Activated T-cell treated with anti-CD3 and anti-CD28 coated beads for 24 hours (primary cell): ENCODE measurements at regions not wholly inside any gene's neighbourhood (a gene's known extent, or its start where the extent isn't known, plus 50 kb on each side); places are given as distances from the start of the nearest gene placed in this dataset.

ENCODE experiments used
- DNase-seq: peaks from one replicate; pipeline ENCODE4 v3.0.0-alpha.2; 2020; ENCODE audit warnings: low read depth

GRCh38 chr13:108156749-108157148, 58.6 kb downstream of the LIG4 start:
- no peak for DNase-seq

DNA sequence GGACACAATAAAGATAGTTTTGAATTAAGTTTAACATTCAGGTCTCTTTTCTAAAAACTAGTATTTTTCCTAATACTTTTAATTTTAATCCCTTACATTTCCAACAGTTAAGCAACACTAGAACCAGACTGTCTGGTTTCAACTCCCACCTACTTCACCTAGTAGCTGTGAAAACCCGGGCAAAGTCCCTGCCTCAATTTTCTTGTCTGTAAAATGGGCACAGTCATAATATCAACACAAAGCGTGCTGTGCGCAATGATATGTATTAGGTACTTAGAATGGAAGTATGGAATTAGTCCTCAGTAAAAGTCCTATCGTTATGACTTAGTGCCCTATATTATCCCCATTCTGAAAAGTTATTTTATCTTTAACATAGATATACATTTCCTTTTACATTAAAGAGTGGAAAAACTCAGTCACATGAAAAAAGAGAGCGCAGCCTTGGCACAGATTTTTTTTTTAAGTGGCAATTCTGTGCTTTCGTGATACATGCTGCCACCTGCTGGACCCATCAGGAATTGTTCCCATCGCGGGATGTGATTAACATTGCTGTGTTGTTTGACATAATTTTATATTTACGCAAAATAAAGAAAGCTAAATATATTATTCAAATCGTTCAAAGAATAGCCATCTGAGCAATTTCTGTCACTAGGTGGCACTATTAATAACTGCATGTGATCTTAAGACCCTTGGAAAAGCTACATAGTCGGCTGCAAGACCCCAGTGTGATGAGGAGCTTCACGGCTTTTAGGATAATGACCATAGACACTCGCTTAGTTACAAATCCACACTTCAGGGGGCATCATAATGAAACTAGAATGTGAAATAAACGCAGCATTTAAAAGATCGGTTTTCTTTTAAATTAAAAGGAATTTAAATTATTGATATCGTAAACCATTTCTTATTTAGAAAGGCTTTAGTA, 59.9 kb downstream of the LIG4 start:
- peak; percentile 39 for DNase-seq

DNA sequence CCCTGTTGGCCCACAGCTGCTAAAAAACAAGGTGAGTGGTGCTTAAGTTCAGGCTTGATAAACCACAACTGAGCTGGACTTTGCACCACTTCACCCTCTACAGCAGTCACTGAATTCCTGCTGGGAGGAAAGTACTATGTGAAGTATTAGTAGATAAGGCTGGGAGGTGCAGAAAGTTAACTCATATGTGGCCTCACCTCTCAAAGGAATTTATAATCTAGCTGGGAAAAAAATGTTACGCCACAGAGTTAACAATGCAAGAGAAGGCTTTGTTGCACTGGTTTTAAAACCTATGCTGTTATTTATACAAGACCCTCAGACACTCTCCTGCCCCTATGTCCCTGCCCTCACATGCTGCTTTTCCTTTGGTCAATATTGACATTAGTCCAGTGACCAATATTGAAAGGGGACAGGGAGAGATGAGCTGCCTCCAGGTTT, 60.9 kb downstream of the LIG4 start:
- DNase-seq: no peak

GRCh38 chr13:108146642-108147041, 68.7 kb downstream of the LIG4 start:
- DNase-seq: no peak

GRCh38 chr13:108142702-108143436, 72.5 kb downstream of the LIG4 start:
- no peak for DNase-seq

DNA sequence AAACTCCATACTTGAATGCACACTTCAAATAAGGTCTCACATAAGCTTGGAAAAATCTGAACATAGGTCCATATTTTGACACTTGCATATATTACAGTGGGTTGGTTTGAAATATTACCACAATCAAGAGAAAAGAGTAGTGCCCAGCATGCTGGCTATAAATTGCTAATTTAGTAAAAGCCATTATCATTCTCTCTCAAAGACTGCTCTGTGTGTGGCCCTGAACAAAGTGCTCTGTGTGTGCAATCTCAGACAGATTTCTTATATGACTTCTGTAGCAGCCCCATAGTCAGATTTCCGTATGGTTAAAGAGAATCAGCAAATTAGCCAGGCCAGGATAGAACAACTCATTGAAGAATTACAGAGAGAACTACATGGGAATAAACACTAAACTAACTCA, 78.2 kb downstream of the LIG4 start:
- DNase-seq: no peak

GRCh38 chr13:108127406-108127805, 87.9 kb downstream of the LIG4 start:
- DNase-seq: no peak

- no peak for DNase-seq
These were observed 89.3 kb downstream of the LIG4 start for GRCh38 chr13:108126056-108126455.

- no peak for DNase-seq
These were observed 93.9 kb downstream of the LIG4 start for GRCh38 chr13:108121406-108121805.

GRCh38 chr13:108120856-108121255, 94.5 kb downstream of the LIG4 start:
- DNase-seq: no peak

- DNase-seq: no peak
These were observed 95.0 kb downstream of the LIG4 start for GRCh38 chr13:108120302-108120701.

- no peak for DNase-seq
These were observed 99.6 kb downstream of the LIG4 start for GRCh38 chr13:108115738-108116137.

DNA sequence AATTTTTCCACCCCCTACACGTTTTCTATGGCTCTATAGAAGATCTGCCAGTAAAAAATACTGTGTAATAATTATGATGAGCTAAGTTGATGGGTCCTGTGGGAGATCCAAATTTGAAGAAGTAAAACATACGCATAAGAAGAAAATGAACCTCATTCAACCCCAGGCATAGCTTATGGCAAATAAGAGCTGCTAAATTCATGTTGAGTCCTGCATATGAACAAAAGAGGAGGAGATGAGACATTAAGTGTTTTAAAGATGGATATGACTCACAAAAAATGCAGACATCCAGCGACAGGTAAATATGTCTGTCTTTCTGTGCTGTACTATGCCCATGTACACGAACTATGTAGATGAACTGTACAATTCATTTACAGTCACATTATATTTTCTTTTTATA, 101.9 kb downstream of the LIG4 start:
- no peak for DNase-seq

DNA sequence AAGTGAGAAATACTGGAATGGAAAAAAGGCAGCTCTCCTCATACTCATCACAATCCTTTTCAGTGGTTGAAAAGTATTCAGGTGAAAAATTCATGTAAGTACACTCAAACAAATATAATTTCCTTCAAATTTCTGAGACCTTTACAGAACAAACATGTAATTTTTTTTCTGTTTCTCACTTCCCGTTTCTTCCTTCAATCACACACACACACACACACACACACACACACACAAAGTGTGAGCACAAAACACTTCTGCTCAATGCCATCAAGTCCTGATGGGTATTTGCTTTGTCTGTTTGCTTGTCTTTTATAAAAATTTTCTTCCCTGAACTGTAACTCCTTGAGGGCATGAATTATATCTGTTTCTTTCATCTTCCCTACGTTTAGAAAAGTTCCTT, 110.6 kb downstream of the LIG4 start:
- DNase-seq: no peak

GRCh38 chr13:108102771-108103170, 112.6 kb downstream of the LIG4 start:
- no peak for DNase-seq

DNA sequence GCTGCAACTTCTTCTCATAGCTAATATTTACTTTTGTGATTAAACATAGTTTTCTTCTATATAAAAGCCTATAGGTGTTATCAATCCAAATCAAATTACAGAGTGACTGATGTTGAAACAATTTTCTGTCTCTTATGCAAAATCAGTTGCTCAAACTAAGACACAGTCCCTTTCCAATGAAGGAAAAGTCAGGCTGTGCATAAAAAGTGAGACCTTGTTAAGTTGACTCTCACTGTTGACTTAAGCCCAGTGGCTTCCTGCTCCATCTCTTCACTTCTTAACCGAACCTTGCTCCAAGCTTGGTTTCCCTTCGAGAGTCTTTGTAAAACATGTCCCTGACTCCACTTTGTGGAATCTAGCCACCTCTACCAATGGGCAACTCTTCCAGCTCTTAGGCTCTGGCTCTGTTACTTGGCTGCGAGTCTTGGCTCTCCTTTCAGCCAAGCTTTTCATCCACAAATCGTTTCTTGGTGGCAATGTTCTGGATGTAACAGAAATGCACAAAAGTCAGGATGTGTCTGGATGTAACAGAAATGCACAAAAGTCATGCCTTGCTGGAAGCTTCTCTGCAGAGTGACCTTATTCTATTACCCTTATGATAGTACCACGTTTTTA, 118.9 kb downstream of the LIG4 start:
- DNase-seq: no peak

DNA sequence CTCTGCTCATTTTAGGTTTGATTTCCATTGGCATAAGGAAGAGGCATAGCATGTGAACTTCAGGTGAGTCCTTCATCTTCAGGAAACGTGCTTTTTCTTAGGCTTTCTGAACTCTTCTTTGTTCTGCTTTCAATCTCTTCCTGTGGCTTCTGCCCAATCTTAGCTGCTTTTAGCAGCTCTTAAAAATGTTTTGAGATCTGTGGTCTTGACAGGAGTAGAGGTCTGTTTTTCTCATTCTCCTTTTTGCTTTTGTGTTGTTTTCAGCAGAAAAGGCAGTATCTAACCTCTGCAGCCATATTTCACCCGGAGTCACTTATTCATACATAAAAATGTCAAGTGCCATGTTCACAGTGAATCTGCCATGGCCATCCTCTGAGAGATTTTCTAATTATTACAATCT, 120.3 kb downstream of the LIG4 start:
- no peak for DNase-seq

GRCh38 chr13:108093616-108094015, 121.7 kb downstream of the LIG4 start:
- no peak for DNase-seq

DNA sequence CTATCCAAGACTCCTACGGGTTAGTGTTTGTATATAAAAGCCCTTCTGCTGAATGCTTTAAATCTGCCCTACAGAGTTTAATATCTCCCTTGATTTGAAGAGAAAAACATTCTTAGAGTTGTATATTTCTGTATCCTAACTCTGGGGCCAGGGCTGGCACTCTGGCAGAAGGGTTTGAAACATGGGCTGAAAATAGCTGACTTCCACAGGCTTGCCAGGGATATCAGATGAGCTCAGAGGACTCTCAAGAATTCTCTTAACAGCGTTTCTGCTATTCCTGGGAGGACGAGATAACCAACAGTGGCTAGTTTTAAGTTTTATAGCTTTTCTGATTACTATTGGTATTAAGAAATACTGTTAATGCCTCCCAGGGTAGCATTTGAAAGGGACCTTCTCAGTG, 127.5 kb downstream of the LIG4 start:
- no peak for DNase-seq

DNA sequence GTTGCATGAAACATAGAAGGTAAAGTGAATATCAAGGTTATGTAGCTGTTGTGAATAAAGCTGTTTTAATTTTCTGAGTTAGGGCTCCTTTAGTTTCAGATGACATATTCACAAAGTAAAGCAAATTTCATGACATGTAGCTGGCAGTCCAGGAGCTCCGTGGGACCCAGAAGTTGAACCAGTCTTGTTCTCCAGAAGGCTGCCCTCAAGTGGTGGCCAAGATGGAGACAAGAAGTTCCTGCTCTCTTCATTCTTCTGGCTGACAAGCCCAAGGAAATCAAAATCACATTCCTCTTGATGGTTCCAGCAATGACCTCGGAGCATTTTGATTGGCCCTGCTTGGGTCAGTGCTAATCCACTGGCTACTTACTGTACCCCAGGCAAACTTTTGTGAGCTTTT, 128.7 kb downstream of the LIG4 start:
- no peak for DNase-seq

GRCh38 chr13:108084840-108085239, 130.5 kb downstream of the LIG4 start:
- DNase-seq: no peak

- DNase-seq: no peak
These were observed 132.3 kb downstream of the LIG4 start for GRCh38 chr13:108083056-108083455.

DNA sequence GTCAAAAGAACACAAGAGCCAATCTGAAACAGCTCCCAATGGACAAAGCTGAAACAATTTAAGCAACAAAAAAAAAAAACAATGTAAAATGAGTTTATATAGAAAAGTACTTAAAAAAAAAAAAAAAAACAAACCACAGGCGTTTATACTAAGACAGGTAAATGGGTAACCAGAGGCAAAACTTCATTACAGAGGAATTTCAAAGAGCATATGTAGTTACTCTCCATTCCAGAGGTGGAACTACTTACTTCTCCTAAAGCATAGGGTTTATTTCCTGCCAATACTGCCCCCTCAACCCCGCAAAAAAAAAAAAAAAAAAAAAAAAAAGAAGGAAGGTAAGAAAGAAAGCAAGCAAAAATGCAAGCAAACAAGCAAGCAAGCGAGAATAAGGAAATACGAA, 132.9 kb downstream of the LIG4 start:
- no peak for DNase-seq
